ENCODE measurements at regions not wholly inside any gene's neighbourhood (a gene's known extent, or its start where the extent isn't known, plus 50 kb on each side); places are given as distances from the start of the nearest gene placed in this dataset.

- peaks cover 3% of the 10 kb centered on the region; the same call in 1 of the 2 replicates for H3K9me2 ChIP-seq (ENCODE audit: insufficient read depth)
- no peak overlapping the region for H3K4me2 ChIP-seq
- no peaks in the 10 kb centered on the region for H3K9me3 ChIP-seq (ENCODE audit: insufficient read depth, low read depth)
- intact Hi-C loops (cut with micrococcal nuclease; ENCODE audit: unreplicated experiment): no loop called here
- H2AFZ ChIP-seq: no peak overlapping the region
- no peak overlapping the region for H3K27ac ChIP-seq
- no TSS peak for BruUV-seq (replicated peaks)
- ChIA-PET CTCF (no interaction called here), POLR2A (ENCODE audit: unreplicated experiment) (no interaction called here)
- H3K79me2 ChIP-seq (ENCODE audit: low read depth): no peaks in the 10 kb centered on the region
- H3K4me1 ChIP-seq (replicated peaks; ENCODE audit: insufficient read depth): no peaks in the 10 kb centered on the region; the same call in 1 of the 2 replicates
- H3K4me3 ChIP-seq: no peak overlapping the region
- H4K20me1 ChIP-seq (ENCODE audit: insufficient read depth): no peaks in the 10 kb centered on the region
- no peaks in the 10 kb centered on the region for H3K27me3 ChIP-seq (ENCODE audit: insufficient read depth, low read depth)
- H3F3A ChIP-seq (ENCODE audit: insufficient read depth, low read depth): no peaks in the 10 kb centered on the region
- no peak for DNase-seq
- H3K36me3 ChIP-seq (ENCODE audit: low read depth): no peaks in the 10 kb centered on the region
- TF ChIP-seq EZH2 (IDR thresholded peaks at IDR 0.05; ENCODE audit: low read depth) (no peak), CTCF (conservative IDR thresholded peaks at IDR 0.05) (no peak)
Observed at GRCh38 chr9:74391816-74392215, 105.3 kb upstream of the RORB start.

- POLR2A ChIA-PET (ENCODE audit: unreplicated experiment): no interaction called here
Observed at GRCh38 chr9:74403581-74403980, 93.6 kb upstream of the RORB start.

GRCh38 chr9:74404620-74405019, 92.5 kb upstream of the RORB start:
- TF ChIP-seq CTCF (conservative IDR thresholded peaks at IDR 0.05): no peak
- no peak for TF ChIP-seq EZH2 (IDR thresholded peaks at IDR 0.05; ENCODE audit: low read depth)
- Histone ChIP-seq H3K4me3 (no peak overlapping the region), H2AFZ (no peak overlapping the region), H3K4me2 (no peak overlapping the region), H4K20me1 (ENCODE audit: insufficient read depth) (no peaks in the 10 kb centered on the region), H3K9me2 (ENCODE audit: insufficient read depth) (no peaks in the 10 kb centered on the region), H3K4me1 (replicated peaks; ENCODE audit: insufficient read depth) (no peaks in the 10 kb centered on the region), H3K36me3 (ENCODE audit: low read depth) (no peaks in the 10 kb centered on the region), H3K79me2 (ENCODE audit: low read depth) (no peaks in the 10 kb centered on the region), H3K27me3 (ENCODE audit: insufficient read depth, low read depth) (no peaks in the 10 kb centered on the region), H3F3A (ENCODE audit: insufficient read depth, low read depth) (no peaks in the 10 kb centered on the region), H3K27ac (no peak overlapping the region), H3K9me3 (ENCODE audit: insufficient read depth, low read depth) (no peaks in the 10 kb centered on the region)
- POLR2A ChIA-PET (ENCODE audit: unreplicated experiment): no interaction called here
- intact Hi-C loops (cut with micrococcal nuclease; ENCODE audit: unreplicated experiment): no loop called here
- CTCF ChIA-PET: no interaction called here
- no TSS peak for BruUV-seq (replicated peaks)
- no peak for DNase-seq

More at GRCh38 chr9:74403581-74403980, 93.6 kb upstream of the RORB start:
- Histone ChIP-seq H3K27me3 (ENCODE audit: insufficient read depth, low read depth) (no peaks in the 10 kb centered on the region), H3K79me2 (ENCODE audit: low read depth) (no peaks in the 10 kb centered on the region), H4K20me1 (ENCODE audit: insufficient read depth) (no peaks in the 10 kb centered on the region), H2AFZ (no peak overlapping the region), H3F3A (ENCODE audit: insufficient read depth, low read depth) (no peaks in the 10 kb centered on the region), H3K9me2 (ENCODE audit: insufficient read depth) (no peaks in the 10 kb centered on the region), H3K36me3 (ENCODE audit: low read depth) (no peaks in the 10 kb centered on the region), H3K9me3 (ENCODE audit: insufficient read depth, low read depth) (no peaks in the 10 kb centered on the region), H3K4me2 (no peak overlapping the region), H3K4me3 (no peak overlapping the region), H3K27ac (no peak overlapping the region), H3K4me1 (replicated peaks; ENCODE audit: insufficient read depth) (no peaks in the 10 kb centered on the region)
- TF ChIP-seq EZH2 (IDR thresholded peaks at IDR 0.05; ENCODE audit: low read depth) (no peak), CTCF (conservative IDR thresholded peaks at IDR 0.05) (no peak)
- BruUV-seq (replicated peaks): no TSS peak
- CTCF ChIA-PET: no interaction called here
- intact Hi-C loops (cut with micrococcal nuclease; ENCODE audit: unreplicated experiment): no loop called here
- no peak for DNase-seq

Data from PC-9 (cell line).